ENCODE measurements at regions not wholly inside any gene's neighbourhood (a gene's known extent, or its start where the extent isn't known, plus 50 kb on each side); places are given as distances from the start of the nearest gene placed in this dataset.
"Not testable (repeated sequence)": the region's sequence is repeated elsewhere in the genome, so short reads cannot be mapped to it uniquely, and the experiment has no call there.

GRCh38 chr4:9110700-9111099, 59.5 kb upstream of the FAM90A26 start:
- H3K4me1 Mint-ChIP-seq, H3K27me3 Mint-ChIP-seq, H3K9me3 Mint-ChIP-seq, H3K27ac Mint-ChIP-seq, H3K36me3 Mint-ChIP-seq, H3K4me3 Mint-ChIP-seq: not testable (repeated sequence)

DNA sequence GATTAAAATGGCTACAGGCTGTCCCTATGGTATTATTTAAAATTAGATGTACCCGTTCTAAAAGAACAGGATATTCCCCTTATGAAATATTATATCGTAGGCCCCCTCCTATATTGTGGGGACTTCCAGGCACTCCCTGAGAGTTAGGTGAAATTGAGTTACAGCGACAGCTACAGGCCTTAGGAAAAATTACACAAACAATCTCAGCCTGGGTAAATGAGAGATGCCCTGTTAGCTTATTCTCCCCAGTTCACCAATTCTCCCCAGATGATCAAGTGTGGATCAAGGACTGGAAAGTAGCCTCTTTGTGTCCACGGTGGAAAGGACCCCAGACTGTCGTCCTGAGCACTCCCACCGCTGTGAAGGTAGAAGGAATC, 67.1 kb upstream of the FAM90A26 start:
- H3K27me3 Mint-ChIP-seq, H3K4me1 Mint-ChIP-seq, H3K4me3 Mint-ChIP-seq, H3K27ac Mint-ChIP-seq, H3K36me3 Mint-ChIP-seq, H3K9me3 Mint-ChIP-seq: not testable (repeated sequence)

GRCh38 chr4:9102471-9103147, 67.6 kb upstream of the FAM90A26 start:
- not testable (repeated sequence) for H3K4me3 Mint-ChIP-seq, H3K4me1 Mint-ChIP-seq, H3K36me3 Mint-ChIP-seq, H3K27ac Mint-ChIP-seq, H3K9me3 Mint-ChIP-seq, H3K27me3 Mint-ChIP-seq

- H3K9me3 Mint-ChIP-seq = peaks cover 12 to 26% (median 17%) of the 10 kb centered on the region in 3 donors
- not testable (repeated sequence) for H3K27ac Mint-ChIP-seq, H3K36me3 Mint-ChIP-seq, H3K4me3 Mint-ChIP-seq, H3K27me3 Mint-ChIP-seq, H3K4me1 Mint-ChIP-seq
These were observed 73.9 kb upstream of the FAM90A26 start for GRCh38 chr4:9096330-9096729.

DNA sequence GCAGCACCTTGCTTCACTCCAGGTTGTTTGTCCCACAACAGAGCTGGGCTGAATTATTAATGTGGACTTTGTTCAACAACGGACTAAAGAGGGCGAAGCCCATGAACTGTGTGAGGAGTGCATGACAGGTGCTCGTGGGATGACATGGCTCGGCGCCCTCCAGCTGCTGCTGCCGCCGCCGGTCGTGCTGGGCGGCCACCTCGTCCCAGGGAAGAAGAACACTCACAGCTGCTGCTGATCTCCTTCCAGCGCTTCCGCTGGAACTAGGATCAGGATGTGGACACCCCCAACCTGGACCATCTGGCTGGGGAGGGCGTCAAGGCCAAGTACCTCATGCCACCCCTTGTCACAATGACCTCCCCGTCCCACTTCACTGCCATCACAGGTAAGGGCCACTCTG, 91.4 kb upstream of the FAM90A26 start:
- H3K9me3 Mint-ChIP-seq, H3K4me1 Mint-ChIP-seq, H3K27me3 Mint-ChIP-seq, H3K27ac Mint-ChIP-seq, H3K4me3 Mint-ChIP-seq, H3K36me3 Mint-ChIP-seq: not testable (repeated sequence)

GRCh38 chr4:9076974-9077373, 93.2 kb upstream of the FAM90A26 start:
- not testable (repeated sequence) for H3K27me3 Mint-ChIP-seq, H3K9me3 Mint-ChIP-seq, H3K36me3 Mint-ChIP-seq, H3K27ac Mint-ChIP-seq, H3K4me1 Mint-ChIP-seq, H3K4me3 Mint-ChIP-seq

DNA sequence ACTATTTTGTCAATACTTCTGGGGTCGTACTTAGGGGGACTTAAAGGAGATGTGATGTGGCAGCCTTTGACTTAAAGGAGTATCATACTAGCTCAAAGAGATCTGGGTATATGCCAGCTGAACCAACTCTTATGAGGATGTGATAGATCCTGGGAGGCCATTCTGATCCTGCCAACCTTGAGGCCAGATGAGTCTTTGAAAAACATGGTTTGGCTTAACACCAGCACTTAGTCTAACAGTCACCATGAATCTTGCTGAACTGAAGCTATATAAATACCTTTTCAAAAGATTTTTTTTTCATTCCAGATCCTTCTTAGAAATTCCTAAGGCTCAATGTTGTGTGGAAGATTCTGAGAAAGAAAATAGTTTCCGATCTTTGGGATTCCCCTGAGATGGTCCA, 93.7 kb upstream of the FAM90A26 start:
- not testable (repeated sequence) for H3K27me3 Mint-ChIP-seq, H3K9me3 Mint-ChIP-seq, H3K27ac Mint-ChIP-seq, H3K4me1 Mint-ChIP-seq, H3K36me3 Mint-ChIP-seq, H3K4me3 Mint-ChIP-seq

DNA sequence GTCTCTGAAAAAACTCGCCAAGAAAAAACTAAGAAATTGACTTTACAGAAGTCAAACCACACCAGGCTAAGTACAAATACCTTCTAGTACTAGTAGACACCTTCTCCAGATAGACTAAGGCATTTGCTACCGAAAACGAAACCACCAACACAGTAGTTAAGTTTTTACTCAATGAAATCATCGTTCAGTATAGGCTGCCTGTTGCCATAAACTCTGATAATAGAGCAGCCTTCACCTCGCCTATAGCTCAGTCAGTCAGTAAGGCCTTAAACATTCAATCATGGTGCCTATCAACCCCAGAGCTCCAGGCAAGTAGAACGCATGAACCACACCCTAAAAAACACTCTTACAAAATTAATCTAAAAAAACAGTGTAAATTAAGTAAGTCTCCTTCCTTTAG, 96.8 kb upstream of the FAM90A26 start:
- H3K27ac Mint-ChIP-seq, H3K9me3 Mint-ChIP-seq, H3K4me1 Mint-ChIP-seq, H3K27me3 Mint-ChIP-seq, H3K36me3 Mint-ChIP-seq, H3K4me3 Mint-ChIP-seq: not testable (repeated sequence)

DNA sequence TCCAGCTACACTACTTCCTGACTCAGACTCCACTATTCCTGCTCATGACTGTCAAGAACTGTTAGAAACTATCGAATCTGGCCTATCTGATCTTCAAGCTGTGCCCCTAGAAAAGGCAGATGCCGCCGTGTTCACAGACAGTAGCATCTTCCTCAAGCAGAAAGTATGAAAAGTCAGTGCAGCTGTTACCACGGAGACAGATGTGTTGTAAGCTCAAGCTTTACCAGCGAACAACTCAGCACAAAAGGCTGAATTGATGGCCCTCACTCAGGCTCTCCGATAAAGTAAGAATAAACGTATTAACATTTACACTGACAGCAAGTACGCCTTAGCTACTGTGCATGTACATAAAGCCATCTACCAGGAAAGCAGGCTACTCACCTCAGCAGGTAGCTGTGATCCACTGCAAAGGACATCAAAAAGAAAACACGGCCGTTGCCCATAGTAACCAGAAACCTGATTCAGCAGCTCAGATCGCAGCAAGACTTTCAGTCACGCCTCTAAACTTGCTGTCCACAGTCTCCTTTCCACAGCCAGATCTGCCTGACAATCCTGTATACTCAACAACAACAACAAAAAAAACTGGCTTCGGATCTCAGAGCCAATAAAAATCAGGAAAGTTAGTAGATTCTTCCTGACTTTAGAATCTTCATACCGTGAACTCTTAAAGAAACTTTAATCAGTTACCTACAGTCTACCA, 97.5 kb upstream of the FAM90A26 start:
- not testable (repeated sequence) for H3K9me3 Mint-ChIP-seq, H3K4me3 Mint-ChIP-seq, H3K27ac Mint-ChIP-seq, H3K27me3 Mint-ChIP-seq, H3K4me1 Mint-ChIP-seq, H3K36me3 Mint-ChIP-seq

- not testable (repeated sequence) for H3K4me1 Mint-ChIP-seq, H3K4me3 Mint-ChIP-seq, H3K36me3 Mint-ChIP-seq, H3K27ac Mint-ChIP-seq, H3K27me3 Mint-ChIP-seq
- H3K9me3 Mint-ChIP-seq = peaks cover 4 to 27% (median 13%) of the 10 kb centered on the region in 3 donors
These were observed 102.3 kb upstream of the FAM90A26 start for GRCh38 chr4:9067923-9068322.

GRCh38 chr4:9063612-9064011, 106.6 kb upstream of the FAM90A26 start:
- H3K27me3 Mint-ChIP-seq = not testable (repeated sequence)
- peaks cover 4 to 21% (median 9%) of the 10 kb centered on the region in 3 donors for H3K9me3 Mint-ChIP-seq

DNA sequence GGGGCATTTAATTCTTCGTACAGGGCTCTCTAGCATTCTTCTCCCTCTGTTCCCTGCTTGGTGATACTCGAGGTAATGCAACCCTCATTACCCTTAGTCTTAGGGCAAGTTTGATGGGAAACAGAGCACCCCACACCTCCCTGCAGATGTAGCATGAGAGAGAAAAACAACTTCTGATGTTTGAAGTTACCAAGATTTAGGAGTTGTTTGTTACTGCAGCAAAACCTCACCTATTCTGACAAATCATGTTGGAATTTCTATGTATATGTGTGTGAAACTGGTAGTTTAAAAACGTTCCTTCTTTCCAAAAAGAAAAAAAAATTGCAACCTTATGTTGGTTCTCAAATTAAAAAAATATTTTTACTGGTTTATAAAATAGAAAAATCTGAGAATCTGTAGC, 145.3 kb upstream of the FAM90A26 start:
- H3K36me3 Mint-ChIP-seq, H3K27me3 Mint-ChIP-seq, H3K27ac Mint-ChIP-seq, H3K9me3 Mint-ChIP-seq, H3K4me3 Mint-ChIP-seq, H3K4me1 Mint-ChIP-seq: not testable (repeated sequence)

More at GRCh38 chr4:9063612-9064011, 106.6 kb upstream of the FAM90A26 start:
- not testable (repeated sequence) for H3K27ac Mint-ChIP-seq, H3K4me1 Mint-ChIP-seq, H3K36me3 Mint-ChIP-seq, H3K4me3 Mint-ChIP-seq

DNA sequence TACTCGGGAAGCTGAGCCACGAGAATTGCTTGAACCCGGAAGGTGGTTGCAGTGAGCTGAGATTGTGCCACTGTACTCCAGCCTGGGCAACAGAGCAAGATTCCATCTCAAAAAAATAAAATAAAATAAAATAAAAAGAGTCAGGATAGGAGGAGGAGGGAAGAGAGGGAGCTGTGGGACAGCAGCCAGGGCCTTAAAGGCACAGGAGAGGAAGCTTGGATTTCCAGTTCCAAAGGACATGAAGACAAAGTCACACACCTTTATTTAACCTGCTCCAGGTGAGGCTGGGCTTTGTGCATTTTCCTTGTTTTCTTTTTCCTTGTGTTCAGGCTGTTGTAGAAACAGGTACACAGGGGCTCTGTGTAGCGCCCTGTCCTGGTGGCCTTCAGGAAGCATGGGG, 138.2 kb upstream of the HMX1 start:
- H3K4me1 Mint-ChIP-seq, H3K4me3 Mint-ChIP-seq, H3K27me3 Mint-ChIP-seq, H3K36me3 Mint-ChIP-seq, H3K27ac Mint-ChIP-seq, H3K9me3 Mint-ChIP-seq: not testable (repeated sequence)

DNA sequence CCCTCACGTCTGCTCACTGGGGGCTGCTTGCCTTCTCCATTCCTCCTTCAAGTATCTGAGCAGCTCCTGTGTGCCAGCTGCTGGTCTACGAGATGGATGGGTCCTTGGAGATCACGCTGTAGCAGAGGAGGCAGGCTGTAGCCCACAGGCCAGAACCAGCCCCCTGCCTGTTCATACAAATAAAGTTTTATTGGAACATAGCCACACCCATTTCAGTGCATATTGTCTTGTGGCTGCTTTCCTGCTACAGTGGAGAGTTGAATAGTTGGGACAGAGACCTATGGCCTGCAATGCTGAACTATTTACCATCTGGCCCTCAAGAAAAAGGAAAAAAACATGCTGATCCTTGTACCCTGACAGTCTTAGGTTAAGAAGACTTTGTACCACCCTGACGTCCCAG, 136.8 kb upstream of the HMX1 start:
- H3K4me3 Mint-ChIP-seq, H3K4me1 Mint-ChIP-seq, H3K9me3 Mint-ChIP-seq, H3K36me3 Mint-ChIP-seq, H3K27ac Mint-ChIP-seq, H3K27me3 Mint-ChIP-seq: not testable (repeated sequence)

DNA sequence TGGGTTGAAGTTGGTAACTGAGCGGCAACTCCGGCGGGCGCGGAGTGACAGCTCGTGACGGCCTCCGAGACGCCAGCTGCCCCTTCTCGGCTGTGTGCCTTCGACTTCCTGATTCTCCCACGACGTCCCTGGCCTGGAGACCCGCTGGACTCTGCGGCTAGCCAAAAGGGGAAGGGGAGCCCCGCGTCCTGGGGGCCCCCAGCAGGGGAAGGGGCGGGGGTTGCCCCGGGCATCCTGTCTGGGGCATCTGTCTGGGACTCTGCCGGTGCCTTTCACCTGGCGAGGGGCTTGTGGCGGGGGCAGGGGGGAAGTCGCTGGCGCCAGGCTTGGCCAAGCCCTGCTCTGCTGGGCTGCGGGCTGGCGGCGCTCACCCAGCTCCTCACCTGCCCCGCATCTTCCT, 129.5 kb upstream of the HMX1 start:
- not testable (repeated sequence) for H3K36me3 Mint-ChIP-seq, H3K27ac Mint-ChIP-seq, H3K4me1 Mint-ChIP-seq, H3K4me3 Mint-ChIP-seq, H3K9me3 Mint-ChIP-seq
- peaks cover 11% of the 10 kb centered on the region for H3K27me3 Mint-ChIP-seq

DNA sequence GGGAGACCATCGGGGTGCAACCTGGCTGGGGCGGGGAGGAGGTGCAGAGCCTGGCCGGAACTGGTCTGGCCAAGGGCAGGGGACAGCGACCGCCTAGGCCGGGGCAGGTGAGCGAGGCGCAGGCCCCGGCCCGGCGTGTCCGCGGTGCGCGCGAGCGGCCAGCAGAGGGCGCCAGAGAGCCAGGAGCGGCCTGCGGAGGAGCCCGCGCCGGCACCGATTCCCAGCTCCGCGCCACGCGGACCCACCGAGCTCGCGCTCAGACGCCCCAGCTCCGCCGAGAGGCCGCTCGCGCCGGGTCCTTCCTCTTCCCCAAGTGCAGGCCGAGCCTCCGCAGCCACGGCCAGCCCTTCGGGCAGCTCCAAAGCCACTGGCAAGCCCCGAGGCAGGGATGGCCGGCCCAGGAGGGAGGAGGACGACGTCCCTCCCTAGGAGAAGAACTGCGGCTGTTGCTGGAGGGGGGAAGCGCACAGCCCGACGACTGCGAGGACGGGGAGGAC, 128.9 kb upstream of the HMX1 start:
- not testable (repeated sequence) for H3K27me3 Mint-ChIP-seq, H3K36me3 Mint-ChIP-seq

DNA sequence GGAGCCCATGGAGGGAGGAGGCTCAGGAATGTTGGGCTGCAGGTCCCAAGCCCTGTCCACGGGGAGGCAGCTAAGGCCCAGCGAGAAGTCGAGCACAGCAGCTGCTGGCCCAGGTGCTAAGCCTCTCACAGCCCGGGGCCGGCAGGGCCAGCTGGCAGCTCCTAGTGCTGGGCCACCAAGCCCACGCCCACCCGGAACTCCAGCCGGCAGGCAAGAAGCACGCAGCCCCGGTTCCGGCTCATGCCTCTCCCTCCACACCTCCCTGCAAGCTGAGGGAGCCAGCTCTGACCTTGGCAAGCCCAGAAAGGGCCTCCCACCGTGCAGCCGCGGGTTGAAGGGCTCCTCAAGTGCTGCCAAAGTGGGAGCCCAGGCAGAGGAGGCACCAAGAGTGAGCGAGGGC, 121.3 kb upstream of the HMX1 start:
- not testable (repeated sequence) for H3K27ac Mint-ChIP-seq, H3K36me3 Mint-ChIP-seq, H3K27me3 Mint-ChIP-seq, H3K4me1 Mint-ChIP-seq, H3K9me3 Mint-ChIP-seq, H3K4me3 Mint-ChIP-seq

More for the DNA sequence above, 128.9 kb upstream of the HMX1 start:
- not testable (repeated sequence) for H3K9me3 Mint-ChIP-seq, H3K27ac Mint-ChIP-seq, H3K4me1 Mint-ChIP-seq, H3K4me3 Mint-ChIP-seq

Measured in IgD-negative memory B cell (primary cell).